Lung (tissue), 11 donors: ENCODE measurements at regions not wholly inside any gene's neighbourhood (a gene's known extent, or its start where the extent isn't known, plus 50 kb on each side); places are given as distances from the start of the nearest gene placed in this dataset.

ENCODE experiments used
- ATAC-seq: fragments of 200-7000 bp; cut with Tn5 transposase; one replicate; pipeline ENCODE4 v1.9.1; 2020; ENCODE audit warnings: moderate number of reproducible peaks; ENCODE audit not compliant: insufficient read depth, low FRiP score
- DNase-seq, 3 donors: peaks; one replicate each; pipeline ENCODE4 v3.0.0-alpha.2; 2013 to 2017
- H3K27ac ChIP-seq, 2 donors: one replicate each; pipeline ENCODE4 v1.5.1; 2013; ENCODE audit warnings: mild to moderate bottlenecking in 2 of 2, moderate library complexity in 2 of 2, control low read depth in 1 of 2, inconsistent platforms in 1 of 2, low read depth in 1 of 2, low read length in 1 of 2
- H3K27me3 ChIP-seq, 3 donors: one replicate each; pipeline ENCODE4 v1.5.1; 2013; ENCODE audit warnings: low read length in 2 of 3; ENCODE audit not compliant: control insufficient read depth in 3 of 3, insufficient read depth in 3 of 3
- H3K36me3 ChIP-seq, 4 donors: one replicate each; pipeline ENCODE4 v1.5.1; 2013; ENCODE audit warnings: low read length in 4 of 4, mild to moderate bottlenecking in 1 of 4, moderate library complexity in 1 of 4; ENCODE audit not compliant: control insufficient read depth in 4 of 4, insufficient read depth in 4 of 4
- H3K4me1 ChIP-seq, 5 donors: one replicate each; pipeline ENCODE4 v1.5.1; 2013; ENCODE audit warnings: low read length in 5 of 5, mild to moderate bottlenecking in 2 of 5, moderate library complexity in 1 of 5; ENCODE audit not compliant: control insufficient read depth in 5 of 5, insufficient read depth in 5 of 5
- H3K4me3 ChIP-seq: one replicate; pipeline ENCODE4 v1.5.1; 2013; ENCODE audit warnings: mild to moderate bottlenecking, control low read depth, moderate library complexity
- H3K9ac ChIP-seq, 2 donors: one replicate each; pipeline ENCODE4 v1.5.1; 2013; ENCODE audit warnings: low read length in 2 of 2, control low read depth in 1 of 2; ENCODE audit not compliant: insufficient read depth in 1 of 2
- H3K9me3 ChIP-seq, 4 donors: one replicate each; pipeline ENCODE4 v1.5.1; 2013; ENCODE audit warnings: low read length in 3 of 4, mild to moderate bottlenecking in 1 of 4, moderate library complexity in 1 of 4; ENCODE audit not compliant: control insufficient read depth in 4 of 4, insufficient read depth in 3 of 4
- WGBS, 2 donors: extraction: QIAGEN DNeasy Blood & Tissue Kit; methylation state at CpG; one replicate each; pipeline ENCODE4 v1.1.7; 2013; 5-methylcytosine and 5-hydroxymethylcytosine counted together
- TF ChIP-seq, protein P1 (sequence below): IDR thresholded peaks from 2 replicates; pipeline ENCODE4 v1.5.1; 2012; ENCODE audit warnings: mild to moderate bottlenecking; ENCODE audit errors: control extremely low read depth, extremely low read depth
- donor health status: control.
- donor health status: control.
- donor health status: Bipolar disorder and iron deficiency.
- donor health status: healthy.
- donor health status: DM: yes; HTN: yes; CAD: no.

DNA sequence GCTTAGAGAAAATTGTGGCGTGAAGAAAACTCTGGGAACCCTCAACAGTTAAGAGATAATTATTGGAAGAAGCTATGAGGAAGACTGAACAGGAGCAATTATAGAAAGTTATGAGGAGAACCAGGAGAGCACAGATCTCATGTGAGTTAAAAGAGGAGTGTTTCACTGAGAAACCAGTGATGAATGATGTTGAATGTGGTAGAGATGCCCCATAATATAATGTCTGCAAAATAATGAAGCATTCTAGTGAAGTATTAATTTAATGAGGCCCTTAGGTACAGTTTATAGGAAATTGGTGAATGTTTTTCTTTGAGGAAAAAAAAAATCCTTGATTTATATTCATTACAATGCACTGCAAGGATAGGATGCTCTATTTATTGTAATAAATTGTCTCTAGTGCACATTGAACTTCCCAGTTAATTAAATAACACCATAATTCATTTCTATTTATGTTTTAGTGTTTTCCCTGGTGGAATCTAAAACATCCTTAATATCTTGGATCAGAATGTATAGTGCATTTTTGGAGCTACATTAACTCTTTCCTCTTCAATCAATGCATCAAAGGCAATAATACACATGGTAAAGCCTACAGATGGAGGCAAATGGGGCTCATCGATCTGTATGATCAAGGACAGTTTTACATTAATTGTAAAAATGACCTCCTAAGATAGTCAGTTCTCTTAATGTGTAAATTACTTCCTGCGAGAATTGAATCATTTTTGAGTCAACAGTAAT is 91.4 kb upstream of the EYS start:
- Histone ChIP-seq H3K4me1 (no peaks in the 10 kb centered on the region), H3K9me3 (no peaks in the 10 kb centered on the region), H3K4me3 (no peak overlapping the region), H3K27me3 (no peaks in the 10 kb centered on the region), H3K9ac (no peak overlapping the region), H3K36me3 (no peaks in the 10 kb centered on the region), H3K27ac (no peak overlapping the region)
- DNase-seq (no peak), ATAC-seq (no peak)
- WGBS, 2 donors = 85 to 88% methylated on average over 3 of the region's 3 CpGs
- TF ChIP-seq, protein P1, sequence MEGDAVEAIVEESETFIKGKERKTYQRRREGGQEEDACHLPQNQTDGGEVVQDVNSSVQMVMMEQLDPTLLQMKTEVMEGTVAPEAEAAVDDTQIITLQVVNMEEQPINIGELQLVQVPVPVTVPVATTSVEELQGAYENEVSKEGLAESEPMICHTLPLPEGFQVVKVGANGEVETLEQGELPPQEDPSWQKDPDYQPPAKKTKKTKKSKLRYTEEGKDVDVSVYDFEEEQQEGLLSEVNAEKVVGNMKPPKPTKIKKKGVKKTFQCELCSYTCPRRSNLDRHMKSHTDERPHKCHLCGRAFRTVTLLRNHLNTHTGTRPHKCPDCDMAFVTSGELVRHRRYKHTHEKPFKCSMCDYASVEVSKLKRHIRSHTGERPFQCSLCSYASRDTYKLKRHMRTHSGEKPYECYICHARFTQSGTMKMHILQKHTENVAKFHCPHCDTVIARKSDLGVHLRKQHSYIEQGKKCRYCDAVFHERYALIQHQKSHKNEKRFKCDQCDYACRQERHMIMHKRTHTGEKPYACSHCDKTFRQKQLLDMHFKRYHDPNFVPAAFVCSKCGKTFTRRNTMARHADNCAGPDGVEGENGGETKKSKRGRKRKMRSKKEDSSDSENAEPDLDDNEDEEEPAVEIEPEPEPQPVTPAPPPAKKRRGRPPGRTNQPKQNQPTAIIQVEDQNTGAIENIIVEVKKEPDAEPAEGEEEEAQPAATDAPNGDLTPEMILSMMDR = no peak

- peaks cover 0 to 4% (median 0%) of the 10 kb centered on the region in 4 donors for H3K9me3 ChIP-seq
- 71 to 79% methylated on average over 1 of the region's 1 CpG for WGBS, 2 donors
- TF ChIP-seq, protein P1 = no peak
- H3K27ac ChIP-seq = no peak overlapping the region
- DNase-seq (peak in 2 of 3 donors; percentile 79 to 87), ATAC-seq (no peak)
- no peaks in the 10 kb centered on the region for H3K4me1 ChIP-seq
- H3K36me3 ChIP-seq = no peaks in the 10 kb centered on the region
- H3K9ac ChIP-seq = no peak overlapping the region
- H3K27me3 ChIP-seq = no peaks in the 10 kb centered on the region
- H3K4me3 ChIP-seq = no peak overlapping the region
Observed at GRCh38 chr6:65790666-65791065, 83.6 kb upstream of the EYS start.

GRCh38 chr6:65787787-65788186 is 80.8 kb upstream of the EYS start:
- no peak overlapping the region for H3K27ac ChIP-seq
- DNase-seq = no peak
- H3K4me3 ChIP-seq = no peak overlapping the region
- no peaks in the 10 kb centered on the region for H3K4me1 ChIP-seq
- no peaks in the 10 kb centered on the region for H3K36me3 ChIP-seq
- peaks cover 0 to 4% (median 0%) of the 10 kb centered on the region in 4 donors for H3K9me3 ChIP-seq
- no peak for ATAC-seq
- no peak overlapping the region for H3K9ac ChIP-seq
- TF ChIP-seq, protein P1 = no peak
- WGBS, 2 donors = 98% methylated on average over 34 of the region's 34 CpGs
- no peaks in the 10 kb centered on the region for H3K27me3 ChIP-seq

DNA sequence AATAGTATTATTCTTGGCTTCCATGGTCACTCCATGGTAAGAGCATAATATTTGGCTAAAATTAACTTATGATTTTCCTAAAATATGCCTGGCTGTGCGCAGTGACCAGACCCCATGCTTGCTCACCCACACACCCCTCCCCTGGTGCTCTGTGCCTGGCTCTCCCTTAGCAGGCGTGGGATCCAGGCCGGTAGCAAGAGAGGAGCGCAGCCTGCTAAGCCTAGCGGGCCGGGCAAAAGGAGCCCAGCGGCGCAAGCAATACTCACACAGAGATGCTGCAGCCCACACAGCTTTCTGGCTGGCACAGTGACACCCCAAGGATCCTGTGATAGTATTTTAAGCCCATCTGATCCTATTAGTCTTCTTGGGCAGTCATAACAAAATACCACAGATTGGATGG is 79.8 kb upstream of the EYS start:
- Histone ChIP-seq H3K36me3 (no peaks in the 10 kb centered on the region), H3K27ac (no peak overlapping the region), H3K4me1 (no peaks in the 10 kb centered on the region), H3K9ac (no peak overlapping the region), H3K9me3 (peaks cover 0 to 4% (median 0%) of the 10 kb centered on the region in 4 donors), H3K27me3 (no peaks in the 10 kb centered on the region), H3K4me3 (no peak overlapping the region)
- TF ChIP-seq, protein P1 = no peak
- ATAC-seq (no peak), DNase-seq (no peak)
- 94 to 97% methylated on average over 8 of the region's 8 CpGs for WGBS, 2 donors
